Stimulated activated CD8-positive, alpha-beta memory T cell treated with anti-CD3 and anti-CD28 coated beads, Interleukin-15, amount 100 ng/mL, for 4 hours (primary cell): ENCODE measurements at regions not wholly inside any gene's neighbourhood (a gene's known extent, or its start where the extent isn't known, plus 50 kb on each side); places are given as distances from the start of the nearest gene placed in this dataset.

ENCODE experiments used
- DNase-seq, 2 donors: peaks; one replicate each; pipeline ENCODE4 v3.0.0-alpha.2; 2020; ENCODE audit warnings: low read depth in 2 of 2

DNA sequence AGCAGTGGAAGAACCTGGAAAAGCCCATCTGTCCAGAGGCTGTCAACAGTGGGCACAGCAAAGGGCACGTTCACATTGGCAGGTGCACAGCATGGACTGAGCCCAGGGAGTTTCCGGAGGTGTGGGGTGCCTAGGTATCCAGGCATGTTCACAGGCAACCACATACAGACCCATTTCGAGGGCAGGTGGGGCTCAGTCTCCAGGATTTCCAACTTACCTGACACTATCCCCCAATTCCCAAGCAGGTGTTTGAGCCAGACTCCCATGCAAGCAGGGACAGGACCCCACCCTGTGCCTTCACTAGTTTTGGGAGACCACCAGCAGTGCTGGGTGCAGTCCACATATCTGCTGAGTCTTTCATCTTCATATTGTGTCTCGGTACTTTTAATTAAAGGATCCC lies 65.0 kb upstream of the IRF2BP2 start:
- no peak for DNase-seq

- no peak for DNase-seq
These were observed 64.3 kb upstream of the IRF2BP2 start for GRCh38 chr1:234674218-234674815.

GRCh38 chr1:234672349-234673135 lies 62.6 kb upstream of the IRF2BP2 start:
- no peak for DNase-seq

DNA sequence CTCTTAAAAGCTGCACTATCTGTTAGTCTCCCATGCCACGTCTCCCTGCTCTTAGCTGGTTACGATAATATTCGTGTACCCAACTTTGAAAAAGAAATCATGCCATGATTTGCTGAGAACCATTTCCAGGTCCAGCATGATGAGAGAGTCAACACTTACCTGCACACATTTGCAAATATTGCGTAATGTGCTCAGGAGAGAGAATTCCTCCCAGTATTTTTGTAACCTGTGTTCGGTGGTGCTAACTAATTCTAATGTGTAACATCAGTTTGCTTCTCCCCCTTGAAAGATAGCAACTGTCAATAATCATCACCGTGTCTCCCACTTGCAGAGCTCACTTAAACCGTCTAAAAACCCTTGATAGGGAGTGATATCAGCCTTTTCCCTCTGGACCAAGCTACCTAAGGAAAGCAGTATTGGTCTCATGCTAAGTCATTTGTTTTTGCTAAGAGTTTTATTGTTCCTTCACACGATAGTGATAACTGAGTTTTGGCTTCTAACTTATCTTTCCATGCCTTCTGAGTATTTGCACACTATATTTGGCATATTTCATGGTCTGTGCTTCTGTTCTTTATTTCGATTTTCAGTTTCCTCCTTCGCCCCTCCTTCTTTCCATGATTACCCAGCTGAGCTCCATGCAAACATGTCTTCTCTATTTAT lies 61.1 kb upstream of the IRF2BP2 start:
- no peak for DNase-seq

- no peak for DNase-seq
These were observed 59.5 kb upstream of the IRF2BP2 start for GRCh38 chr1:234669499-234669898.

DNA sequence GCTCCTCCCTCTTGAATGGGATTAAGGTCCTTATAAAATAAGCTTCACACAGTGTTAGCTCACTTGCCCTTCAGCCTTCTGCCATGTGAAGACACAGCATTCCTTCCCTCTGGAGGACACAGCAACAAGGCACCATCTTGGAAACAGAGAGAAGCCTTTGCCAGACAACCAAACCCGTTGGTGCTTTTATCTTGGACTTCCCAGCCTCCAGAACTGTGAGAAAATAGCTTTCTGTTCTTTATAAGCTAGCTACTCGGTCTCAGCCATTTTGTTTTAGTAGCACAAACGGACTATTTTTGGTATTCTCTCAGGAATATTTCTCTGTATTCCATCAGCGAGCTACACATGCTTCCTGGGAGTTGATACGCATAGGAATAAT lies 58.6 kb upstream of the IRF2BP2 start:
- DNase-seq: no peak

DNA sequence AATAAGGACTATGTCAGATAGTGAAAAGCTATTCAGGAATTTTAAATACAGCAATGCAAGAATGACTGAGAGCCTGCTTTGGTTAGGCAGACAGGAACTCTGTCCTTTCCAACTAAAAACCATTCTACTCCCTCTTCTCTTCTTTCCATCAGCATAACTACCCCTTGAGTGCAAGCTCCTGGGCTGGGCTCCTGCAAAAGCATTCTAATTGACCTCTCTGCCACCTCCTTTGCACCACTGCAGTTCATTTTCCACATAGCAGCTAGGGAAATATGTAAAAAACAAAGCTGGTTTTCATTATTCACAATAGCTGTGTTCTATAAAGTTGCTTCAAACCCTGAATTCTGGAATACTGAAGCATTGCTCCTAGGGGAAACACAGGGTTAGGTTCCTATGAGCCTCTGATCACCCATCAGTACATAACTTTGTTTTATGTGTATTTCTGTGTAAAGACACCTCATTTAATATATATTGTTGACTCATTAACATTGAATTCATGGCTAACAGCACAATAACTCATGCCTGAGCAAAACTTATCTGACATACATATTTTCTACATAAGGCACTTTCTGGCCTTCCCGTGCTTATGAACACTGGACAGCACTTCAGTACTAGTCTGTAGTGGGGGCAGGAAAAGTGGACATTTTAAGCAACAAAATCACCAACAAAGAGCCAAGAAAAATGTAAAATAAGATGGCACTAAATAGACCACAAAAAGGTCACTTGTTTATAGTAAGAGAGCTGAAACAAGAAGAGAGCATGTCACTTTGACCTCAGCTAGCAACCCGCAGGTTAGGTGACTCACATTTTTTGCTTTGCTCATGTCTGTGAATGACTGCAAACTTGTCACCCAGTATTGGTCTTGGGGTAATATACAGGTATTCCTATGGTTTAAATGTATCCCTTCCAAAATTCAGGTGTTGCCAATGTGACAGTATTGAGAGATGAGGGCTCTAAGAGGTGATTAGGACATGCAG lies 57.9 kb upstream of the IRF2BP2 start:
- no peak for DNase-seq

- DNase-seq: no peak
These were observed 56.8 kb upstream of the IRF2BP2 start for GRCh38 chr1:234666761-234667160.

- no peak for DNase-seq
These were observed 56.1 kb upstream of the IRF2BP2 start for GRCh38 chr1:234665975-234666605.

GRCh38 chr1:234662148-234662547 lies 52.2 kb upstream of the IRF2BP2 start:
- no peak for DNase-seq

- no peak for DNase-seq
These were observed 51.4 kb upstream of the IRF2BP2 start for GRCh38 chr1:234661317-234661928.

- no peak for DNase-seq
These were observed 50.7 kb upstream of the IRF2BP2 start for GRCh38 chr1:234660536-234661316.
